WTC11 (cell line): ENCODE measurements at regions not wholly inside any gene's neighbourhood (a gene's known extent, or its start where the extent isn't known, plus 50 kb on each side); places are given as distances from the start of the nearest gene placed in this dataset.

Source experiments
- ELF4 ChIP-seq: sonication (generic); formaldehyde crosslinking; IDR thresholded peaks from 2 replicates; pipeline ENCODE4 v1.8.1; 2022; ENCODE audit warnings: low read depth, mild to moderate bottlenecking, moderate library complexity, missing genetic modification reagents
- JUN ChIP-seq: sonication (generic); formaldehyde crosslinking; IDR thresholded peaks from 2 replicates; pipeline ENCODE4 v1.8.0; 2023; ENCODE audit warnings: mild to moderate bottlenecking, missing genetic modification reagents
- NFE2L1 ChIP-seq: sonication (generic); formaldehyde crosslinking; IDR thresholded peaks from 2 replicates; pipeline ENCODE4 v1.8.1; 2023; ENCODE audit warnings: missing genetic modification reagents
- NFYB ChIP-seq: sonication (generic); formaldehyde crosslinking; conservative IDR thresholded peaks from 2 replicates; pipeline ENCODE4 v1.8.0; 2022; ENCODE audit warnings: low read depth, missing genetic modification reagents
- SP1 ChIP-seq: sonication (generic); formaldehyde crosslinking; conservative IDR thresholded peaks from 2 replicates; pipeline ENCODE4 v1.8.1; 2022; ENCODE audit warnings: missing genetic modification reagents
- STAT6 ChIP-seq: sonication (generic); formaldehyde crosslinking; conservative IDR thresholded peaks from 2 replicates; pipeline ENCODE4 v1.8.1; 2023; ENCODE audit warnings: mild to moderate bottlenecking, low read depth, missing genetic modification reagents, moderate library complexity
- TEAD4 ChIP-seq: sonication (generic); formaldehyde crosslinking; IDR thresholded peaks from 2 replicates; pipeline ENCODE4 v1.8.0; 2022; ENCODE audit warnings: mild to moderate bottlenecking, missing genetic modification reagents
- TP53 ChIP-seq: sonication (generic); formaldehyde crosslinking; IDR thresholded peaks from 2 replicates; pipeline ENCODE4 v1.8.1; 2023; ENCODE audit warnings: mild to moderate bottlenecking, missing genetic modification reagents
- USF2 ChIP-seq: sonication (generic); formaldehyde crosslinking; IDR thresholded peaks from 2 replicates; pipeline ENCODE4 v1.8.1; 2023; ENCODE audit warnings: mild to moderate bottlenecking, missing genetic modification reagents, moderate library complexity
- ZBTB21 ChIP-seq: sonication (generic); formaldehyde crosslinking; IDR thresholded peaks from 2 replicates; pipeline ENCODE4 v1.8.1; 2023; ENCODE audit warnings: mild to moderate bottlenecking, missing genetic modification reagents, borderline replicate concordance
- ZNF317 ChIP-seq: sonication (generic); formaldehyde crosslinking; IDR thresholded peaks from 2 replicates; pipeline ENCODE4 v1.8.1; 2023; ENCODE audit warnings: low read depth, mild to moderate bottlenecking, moderate library complexity, missing genetic modification reagents, borderline replicate concordance
- TF ChIP-seq, protein P1 (sequence below): fragments of 200-600 bp; IDR thresholded peaks from 2 replicates; pipeline ENCODE4 v1.8.0; 2022; ENCODE audit warnings: antibody characterized with exemption
- TF ChIP-seq, protein P2 (sequence below): sonication (generic); formaldehyde crosslinking; IDR thresholded peaks from 2 replicates; pipeline ENCODE4 v1.8.0; 2022; ENCODE audit warnings: missing genetic modification reagents

DNA sequence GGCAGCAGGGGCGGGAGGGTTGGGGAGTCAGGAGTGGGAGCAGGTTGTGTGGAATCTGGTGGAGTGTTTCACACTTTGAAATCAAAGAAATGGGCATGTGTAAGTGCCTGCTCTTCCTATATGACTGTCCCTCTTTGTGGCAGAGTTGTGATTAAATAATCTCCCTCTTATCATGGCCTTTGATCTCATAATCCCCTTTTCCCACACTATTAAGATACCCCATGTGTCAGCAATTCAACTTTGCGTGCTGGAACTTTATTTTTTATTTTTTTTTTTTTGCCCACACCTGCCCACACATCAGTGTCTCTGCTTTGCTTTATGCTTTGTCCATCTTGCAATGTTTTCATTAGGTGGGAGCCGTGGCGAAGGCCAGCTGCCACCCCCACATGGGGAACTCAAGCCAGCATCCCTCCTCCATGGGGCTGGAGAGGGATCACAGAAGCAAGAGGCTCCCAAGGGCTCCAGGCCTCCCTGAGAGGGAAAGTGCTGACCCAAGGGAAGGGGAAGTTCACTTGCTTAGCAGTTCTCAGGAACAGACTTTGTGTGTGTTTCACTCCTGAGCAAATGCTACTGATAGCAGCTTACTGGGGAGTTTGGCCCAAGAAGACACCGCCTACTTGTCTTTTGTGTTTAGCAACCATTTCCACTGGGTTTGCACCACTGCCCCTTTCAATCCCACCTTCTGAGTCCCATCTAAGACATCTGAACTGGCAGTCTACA lies 243.4 kb downstream of the BCL11A start:
- TF ChIP-seq SP1 (CRISPR knock-in tag) (no peak), USF2 (CRISPR knock-in tag) (no peak), TP53 (no peak), ZBTB21 (CRISPR knock-in tag) (no peak), STAT6 (CRISPR knock-in tag) (no peak), NFE2L1 (CRISPR knock-in tag) (no peak), ZNF317 (CRISPR knock-in tag) (no peak), TEAD4 (CRISPR knock-in tag) (no peak), NFYB (CRISPR knock-in tag) (no peak), JUN (CRISPR knock-in tag) (no peak), ELF4 (no peak)
- TF ChIP-seq, protein P1, sequence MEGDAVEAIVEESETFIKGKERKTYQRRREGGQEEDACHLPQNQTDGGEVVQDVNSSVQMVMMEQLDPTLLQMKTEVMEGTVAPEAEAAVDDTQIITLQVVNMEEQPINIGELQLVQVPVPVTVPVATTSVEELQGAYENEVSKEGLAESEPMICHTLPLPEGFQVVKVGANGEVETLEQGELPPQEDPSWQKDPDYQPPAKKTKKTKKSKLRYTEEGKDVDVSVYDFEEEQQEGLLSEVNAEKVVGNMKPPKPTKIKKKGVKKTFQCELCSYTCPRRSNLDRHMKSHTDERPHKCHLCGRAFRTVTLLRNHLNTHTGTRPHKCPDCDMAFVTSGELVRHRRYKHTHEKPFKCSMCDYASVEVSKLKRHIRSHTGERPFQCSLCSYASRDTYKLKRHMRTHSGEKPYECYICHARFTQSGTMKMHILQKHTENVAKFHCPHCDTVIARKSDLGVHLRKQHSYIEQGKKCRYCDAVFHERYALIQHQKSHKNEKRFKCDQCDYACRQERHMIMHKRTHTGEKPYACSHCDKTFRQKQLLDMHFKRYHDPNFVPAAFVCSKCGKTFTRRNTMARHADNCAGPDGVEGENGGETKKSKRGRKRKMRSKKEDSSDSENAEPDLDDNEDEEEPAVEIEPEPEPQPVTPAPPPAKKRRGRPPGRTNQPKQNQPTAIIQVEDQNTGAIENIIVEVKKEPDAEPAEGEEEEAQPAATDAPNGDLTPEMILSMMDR = no peak
- TF ChIP-seq, protein P2, sequence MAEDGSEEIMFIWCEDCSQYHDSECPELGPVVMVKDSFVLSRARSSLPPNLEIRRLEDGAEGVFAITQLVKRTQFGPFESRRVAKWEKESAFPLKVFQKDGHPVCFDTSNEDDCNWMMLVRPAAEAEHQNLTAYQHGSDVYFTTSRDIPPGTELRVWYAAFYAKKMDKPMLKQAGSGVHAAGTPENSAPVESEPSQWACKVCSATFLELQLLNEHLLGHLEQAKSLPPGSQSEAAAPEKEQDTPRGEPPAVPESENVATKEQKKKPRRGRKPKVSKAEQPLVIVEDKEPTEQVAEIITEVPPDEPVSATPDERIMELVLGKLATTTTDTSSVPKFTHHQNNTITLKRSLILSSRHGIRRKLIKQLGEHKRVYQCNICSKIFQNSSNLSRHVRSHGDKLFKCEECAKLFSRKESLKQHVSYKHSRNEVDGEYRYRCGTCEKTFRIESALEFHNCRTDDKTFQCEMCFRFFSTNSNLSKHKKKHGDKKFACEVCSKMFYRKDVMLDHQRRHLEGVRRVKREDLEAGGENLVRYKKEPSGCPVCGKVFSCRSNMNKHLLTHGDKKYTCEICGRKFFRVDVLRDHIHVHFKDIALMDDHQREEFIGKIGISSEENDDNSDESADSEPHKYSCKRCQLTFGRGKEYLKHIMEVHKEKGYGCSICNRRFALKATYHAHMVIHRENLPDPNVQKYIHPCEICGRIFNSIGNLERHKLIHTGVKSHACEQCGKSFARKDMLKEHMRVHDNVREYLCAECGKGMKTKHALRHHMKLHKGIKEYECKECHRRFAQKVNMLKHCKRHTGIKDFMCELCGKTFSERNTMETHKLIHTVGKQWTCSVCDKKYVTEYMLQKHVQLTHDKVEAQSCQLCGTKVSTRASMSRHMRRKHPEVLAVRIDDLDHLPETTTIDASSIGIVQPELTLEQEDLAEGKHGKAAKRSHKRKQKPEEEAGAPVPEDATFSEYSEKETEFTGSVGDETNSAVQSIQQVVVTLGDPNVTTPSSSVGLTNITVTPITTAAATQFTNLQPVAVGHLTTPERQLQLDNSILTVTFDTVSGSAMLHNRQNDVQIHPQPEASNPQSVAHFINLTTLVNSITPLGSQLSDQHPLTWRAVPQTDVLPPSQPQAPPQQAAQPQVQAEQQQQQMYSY (CRISPR knock-in tag) = no peak
